HG02852 (cell line): ENCODE measurements at regions not wholly inside any gene's neighbourhood (a gene's known extent, or its start where the extent isn't known, plus 50 kb on each side); places are given as distances from the start of the nearest gene placed in this dataset.

Source experiments
- ATAC-seq: cut with Tn5 transposase; IDR thresholded peaks from one replicate; pipeline ENCODE4 v1.9.1; 2021; ENCODE audit warnings: mild to moderate bottlenecking, moderate library complexity; ENCODE audit not compliant: unreplicated experiment

DNA sequence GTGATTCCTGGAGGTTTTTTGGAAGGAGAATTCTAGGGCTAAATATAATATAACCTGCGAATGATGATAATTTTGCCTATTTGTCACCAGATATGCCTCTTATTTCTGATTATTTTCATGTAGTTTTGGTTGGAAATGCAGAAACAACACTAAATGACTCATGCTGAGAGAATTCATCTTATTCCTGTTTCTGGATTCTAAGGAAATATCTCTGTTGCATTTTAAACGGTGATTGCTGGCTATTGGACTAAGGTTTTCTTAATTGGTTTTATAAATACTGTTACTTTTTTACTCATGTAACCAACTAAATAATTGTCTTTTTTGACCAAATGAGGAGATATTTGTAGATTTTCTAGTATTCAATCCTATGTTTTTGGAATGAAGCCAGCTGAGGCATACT lies 204.9 kb upstream of the NPSR1 start:
- ATAC-seq: no peak

DNA sequence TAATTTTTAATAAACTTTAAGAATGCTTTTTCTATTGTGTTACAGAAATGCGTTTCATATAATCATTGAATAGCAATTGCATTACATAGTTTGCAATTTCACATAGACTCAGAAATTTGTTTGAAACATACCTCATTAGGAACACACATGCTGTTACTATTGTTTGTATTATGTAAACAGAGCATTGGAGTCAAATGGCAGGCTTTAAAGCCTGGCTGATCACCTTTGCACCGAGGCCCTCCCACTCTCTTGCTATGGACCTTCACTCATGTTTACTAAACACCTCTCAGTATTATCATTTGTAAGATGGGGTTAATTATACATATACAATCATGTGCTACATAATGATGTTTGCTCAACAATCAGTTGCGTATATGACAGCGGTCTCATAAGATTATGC lies 203.6 kb upstream of the NPSR1 start:
- ATAC-seq: no peak

DNA sequence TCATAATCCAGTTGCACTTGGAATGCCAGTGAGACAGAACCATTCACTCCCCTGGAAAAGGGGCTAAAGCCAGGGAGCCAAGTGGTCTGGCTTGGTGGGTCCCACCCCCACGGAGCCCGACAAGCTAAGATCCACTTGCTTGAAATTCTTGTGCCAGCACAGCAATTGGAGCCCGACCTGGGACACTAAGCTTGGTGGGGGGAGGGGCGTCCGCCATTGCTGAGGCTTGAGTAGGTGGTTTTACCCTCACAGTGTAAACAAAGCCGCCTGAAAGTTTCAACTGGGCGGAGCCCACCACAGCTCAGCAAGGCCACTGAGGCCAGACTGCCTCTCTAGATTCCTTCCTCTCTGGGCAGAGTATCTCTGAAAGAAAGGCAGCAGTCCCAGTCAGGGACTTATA lies 200.7 kb upstream of the NPSR1 start:
- ATAC-seq: no peak

DNA sequence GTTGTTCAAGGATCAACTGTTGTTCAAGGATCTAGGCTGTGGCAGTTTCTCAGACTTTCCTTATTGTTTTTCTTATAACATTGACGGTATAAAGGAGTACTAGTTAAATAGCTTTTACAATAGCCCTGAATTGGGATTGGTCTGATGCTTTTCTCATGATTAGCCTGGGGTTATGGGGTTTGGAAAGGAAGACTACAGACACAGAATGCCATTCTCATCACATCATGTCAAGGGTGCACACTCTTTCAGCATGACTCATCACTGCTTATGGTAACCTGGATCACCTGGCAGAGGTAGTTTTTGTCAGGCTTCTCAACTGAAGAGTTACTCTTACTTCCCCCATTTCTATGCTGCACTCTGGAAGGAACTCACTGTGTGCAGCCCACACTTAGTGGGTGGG lies 194.2 kb upstream of the NPSR1 start:
- no peak for ATAC-seq

DNA sequence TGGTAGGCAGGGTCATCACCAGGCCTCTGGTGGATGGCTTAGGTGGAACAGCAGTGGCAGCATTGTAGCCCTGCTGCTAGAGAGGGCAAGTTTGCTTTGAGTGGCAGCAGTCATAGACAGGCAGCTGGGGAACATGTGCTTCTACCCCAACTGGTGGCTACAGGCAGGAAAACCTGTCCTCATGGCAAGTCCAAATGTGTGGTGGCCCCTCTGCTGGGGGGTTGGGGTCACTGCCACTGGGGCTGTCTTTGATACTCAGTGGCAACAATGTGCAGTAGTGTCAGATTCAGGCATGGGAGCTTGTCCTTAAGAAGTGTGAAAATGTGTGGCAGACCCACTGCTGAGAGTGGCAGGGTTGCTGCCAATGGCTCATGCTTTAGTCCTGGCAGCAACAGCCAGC lies 186.2 kb upstream of the NPSR1 start:
- no peak for ATAC-seq

DNA sequence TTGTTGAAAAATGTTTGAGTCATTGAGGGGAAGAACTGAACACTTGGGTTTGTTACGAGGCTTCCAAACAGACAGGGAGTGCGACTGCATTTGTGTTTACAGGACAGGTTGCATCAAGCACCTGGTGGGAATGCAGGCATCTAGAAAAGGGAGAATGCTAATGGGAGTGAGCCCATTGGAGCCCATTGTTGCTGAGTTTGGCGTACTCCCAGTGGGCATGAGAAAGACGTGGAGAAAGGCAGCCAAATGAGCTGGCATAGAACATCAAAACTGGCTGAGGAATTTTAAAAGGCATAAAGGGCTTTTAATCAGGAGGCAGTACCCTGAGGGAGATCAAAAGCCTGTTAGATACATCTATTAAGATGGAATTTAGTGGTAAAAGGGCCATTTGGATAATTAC lies 171.6 kb upstream of the NPSR1 start:
- ATAC-seq: no peak

DNA sequence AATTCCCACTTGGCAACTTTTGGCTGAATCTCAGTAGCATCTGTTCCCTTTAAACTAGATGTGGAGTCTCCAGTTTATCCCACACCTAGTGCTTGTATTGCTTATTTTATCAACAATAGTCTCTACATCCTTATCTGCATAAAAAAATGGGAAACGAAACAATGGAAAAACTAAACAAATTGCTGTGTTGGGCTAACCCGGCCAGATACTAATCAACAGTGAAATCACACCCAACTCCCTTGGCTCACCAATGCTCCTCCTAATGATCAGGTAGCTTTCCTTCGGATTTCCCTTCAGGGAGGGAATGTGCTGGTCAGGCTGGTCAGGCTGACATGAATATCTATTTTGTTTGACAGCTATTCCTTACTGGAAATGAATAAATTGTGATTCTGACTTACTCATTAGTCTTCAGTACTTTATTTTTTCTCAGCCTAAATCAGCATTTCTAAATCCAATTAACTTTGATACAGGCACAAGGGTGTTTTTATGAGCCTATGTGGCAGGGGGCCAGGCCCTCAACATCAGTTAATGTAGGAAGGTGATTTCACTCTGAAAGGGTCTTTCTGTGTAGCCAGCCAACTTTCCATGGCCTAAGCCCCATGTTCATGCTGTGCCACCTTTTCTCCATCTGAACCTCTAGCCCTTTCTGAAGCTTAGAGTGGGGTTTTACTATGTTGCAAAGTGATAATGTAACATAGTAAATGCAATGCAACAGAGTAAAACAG lies 170.5 kb upstream of the NPSR1 start:
- ATAC-seq: no peak

DNA sequence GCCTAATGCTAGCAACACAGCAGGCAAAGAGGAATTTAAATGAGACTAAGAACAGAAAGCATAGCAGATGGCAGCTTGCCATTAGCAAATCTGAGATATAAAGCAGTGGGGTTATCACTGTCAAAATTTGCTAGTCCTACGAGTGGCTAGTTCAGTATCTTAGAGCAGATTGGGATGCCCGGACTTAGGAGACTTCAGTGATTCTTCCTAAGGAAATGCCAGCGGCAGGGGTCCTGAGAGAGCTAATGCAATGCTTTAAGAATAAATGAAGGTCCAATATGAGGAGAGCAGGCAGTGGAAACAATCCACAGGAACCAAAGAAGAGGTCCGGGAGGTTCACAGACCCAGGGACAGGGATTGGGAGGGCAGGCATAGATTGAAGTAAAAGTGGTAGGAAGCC lies 169.3 kb upstream of the NPSR1 start:
- no peak for ATAC-seq

DNA sequence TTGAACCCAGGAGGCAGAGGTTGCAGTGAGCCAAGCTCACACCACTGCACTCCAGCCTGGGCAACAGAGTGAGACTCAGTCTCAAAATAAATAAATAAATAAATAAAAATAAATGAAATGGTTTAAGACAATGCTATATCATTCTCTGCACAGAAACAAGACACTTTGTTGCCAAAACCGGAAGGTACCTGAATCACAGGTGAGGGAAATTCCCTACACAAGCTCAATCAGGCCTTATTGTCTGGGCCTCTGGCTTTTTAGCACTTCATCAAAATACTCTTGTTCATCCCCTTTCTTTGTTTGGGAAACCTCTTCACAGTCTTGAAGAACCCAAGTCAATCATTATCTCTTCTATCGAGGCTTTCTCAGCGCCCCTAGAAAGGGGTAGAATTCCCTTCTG lies 166.1 kb upstream of the NPSR1 start:
- ATAC-seq: no peak

DNA sequence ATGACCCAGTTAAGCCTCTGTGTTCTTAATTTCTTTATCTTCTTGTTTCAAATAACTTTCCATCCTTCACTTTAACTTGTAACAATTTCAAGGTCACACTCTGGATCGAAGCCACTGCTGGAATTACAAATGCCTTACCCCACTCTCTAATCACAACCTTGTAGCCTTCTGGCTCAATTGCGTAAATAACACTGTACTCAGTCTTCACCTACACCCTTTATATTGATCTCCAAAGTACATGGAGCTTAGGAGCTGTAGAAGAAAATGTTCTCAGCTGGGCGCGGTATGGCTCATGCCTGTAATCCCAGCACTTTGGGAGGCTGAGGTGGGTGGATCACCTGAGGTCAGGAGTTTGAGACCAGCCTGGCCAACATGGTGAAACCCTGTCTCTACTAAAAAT lies 164.3 kb upstream of the NPSR1 start:
- ATAC-seq: no peak

DNA sequence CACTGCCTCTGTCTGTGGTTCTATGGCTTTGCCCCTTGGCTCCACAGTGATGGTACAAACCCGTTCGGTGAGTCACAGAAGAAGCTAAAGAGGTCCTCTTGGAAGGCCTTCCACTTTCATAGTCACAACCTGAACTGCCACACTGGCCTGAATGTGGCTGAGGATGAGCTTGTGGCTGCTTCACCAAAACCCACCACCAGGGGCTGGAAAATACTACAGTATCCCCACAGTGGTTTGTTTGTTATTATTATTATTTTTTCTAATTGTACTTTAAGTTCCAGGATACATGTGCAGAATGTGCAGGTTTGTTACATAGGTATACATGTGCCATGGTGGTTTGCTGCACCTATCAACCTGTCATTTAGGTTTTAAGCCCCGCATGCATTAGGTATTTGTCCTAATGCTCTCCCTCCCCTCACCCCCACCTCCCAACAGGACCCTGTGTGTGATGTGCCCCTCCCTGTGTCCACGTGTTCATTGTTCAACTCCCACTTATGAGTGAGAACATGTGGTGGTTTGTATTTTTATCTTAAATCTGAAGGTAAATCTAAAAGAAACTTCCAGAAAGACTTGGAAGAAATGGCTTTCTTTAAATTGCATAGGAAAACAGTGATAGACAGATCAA lies 160.8 kb upstream of the NPSR1 start:
- no peak for ATAC-seq

DNA sequence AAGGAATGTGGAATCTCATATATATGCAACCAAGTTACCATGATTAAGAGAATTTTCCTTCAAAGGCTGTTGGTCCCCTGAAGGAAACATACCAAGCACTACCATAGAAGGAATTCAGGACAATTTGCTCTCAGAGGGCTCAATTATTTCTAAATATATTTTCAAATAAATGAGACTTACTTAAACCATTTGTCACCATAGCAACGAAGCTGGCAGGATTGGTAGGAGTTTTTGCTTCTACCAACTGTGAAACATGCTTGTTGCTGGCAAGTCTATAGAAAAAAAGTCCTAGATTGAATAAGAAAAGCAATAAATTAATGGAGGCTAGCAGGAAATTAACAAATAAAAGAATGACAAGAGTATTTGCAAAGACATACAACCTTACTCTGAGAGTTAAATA lies 156.9 kb upstream of the NPSR1 start:
- ATAC-seq: no peak

DNA sequence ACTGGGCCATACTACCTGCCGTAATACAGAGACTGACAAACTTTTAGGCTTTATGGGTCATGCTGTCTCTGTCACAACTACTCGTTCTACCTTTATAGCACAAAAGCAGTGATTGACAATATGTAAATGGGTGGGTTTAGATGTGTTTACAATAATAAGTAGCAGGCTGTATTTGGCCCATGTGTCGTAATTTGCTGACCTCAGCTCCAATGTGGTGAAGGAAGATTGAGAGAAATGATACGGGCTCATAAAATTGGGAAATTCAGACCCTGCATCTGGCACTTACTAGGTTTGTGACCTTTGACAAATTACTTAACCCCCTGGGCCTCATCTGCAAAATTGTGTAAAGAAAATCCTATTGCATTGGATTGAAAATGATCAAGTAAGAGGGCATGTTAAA lies 150.8 kb upstream of the NPSR1 start:
- ATAC-seq: no peak

DNA sequence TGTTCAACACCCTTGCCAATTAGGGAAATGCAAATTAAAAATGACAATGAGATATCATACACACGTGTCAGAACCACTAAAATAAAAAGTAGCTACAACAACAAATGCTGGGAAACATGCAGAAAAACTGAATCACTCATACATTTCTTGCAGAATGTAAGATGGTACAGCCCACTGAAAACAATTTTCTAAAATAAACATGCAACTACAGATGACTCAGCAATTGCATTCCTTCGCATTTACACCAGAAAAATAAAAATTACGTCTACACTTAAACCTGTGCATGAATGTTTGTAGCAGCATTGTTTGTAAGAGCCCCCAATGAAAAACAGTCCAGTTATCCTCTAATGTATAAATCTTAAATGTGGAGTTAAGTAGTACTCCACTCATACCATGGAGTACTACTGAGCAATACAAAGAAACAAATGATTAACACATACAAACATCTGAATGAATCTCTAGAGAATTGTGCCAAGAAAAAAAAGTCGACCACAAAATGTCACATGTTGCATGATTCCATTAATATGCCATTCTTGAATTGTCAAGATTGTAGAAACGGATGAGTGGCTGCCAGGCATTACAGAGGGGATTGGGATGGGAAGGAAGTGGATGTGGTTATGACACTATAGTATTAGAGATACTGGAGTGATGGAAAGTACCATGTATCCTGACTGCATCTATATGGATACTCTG lies 134.6 kb upstream of the NPSR1 start:
- no peak for ATAC-seq

DNA sequence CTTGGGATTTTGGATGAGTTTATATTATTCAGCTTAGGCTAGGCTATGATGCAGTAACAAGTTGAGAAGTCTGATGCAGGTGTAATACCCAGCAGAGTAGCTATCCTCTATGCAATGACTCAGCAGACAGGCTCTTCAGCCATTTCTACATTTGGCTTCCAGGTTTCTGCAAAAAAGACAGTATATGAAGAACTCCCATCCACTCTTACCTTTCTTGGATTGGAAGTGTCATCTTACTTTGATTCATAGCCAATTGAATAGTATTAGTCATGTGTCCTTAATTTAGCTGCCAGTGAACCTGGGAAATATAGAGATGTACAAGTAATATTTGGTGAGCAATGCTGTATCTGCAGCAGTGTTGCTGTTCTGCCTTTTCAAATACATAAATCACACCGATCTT lies 127.8 kb upstream of the NPSR1 start:
- ATAC-seq: no peak

DNA sequence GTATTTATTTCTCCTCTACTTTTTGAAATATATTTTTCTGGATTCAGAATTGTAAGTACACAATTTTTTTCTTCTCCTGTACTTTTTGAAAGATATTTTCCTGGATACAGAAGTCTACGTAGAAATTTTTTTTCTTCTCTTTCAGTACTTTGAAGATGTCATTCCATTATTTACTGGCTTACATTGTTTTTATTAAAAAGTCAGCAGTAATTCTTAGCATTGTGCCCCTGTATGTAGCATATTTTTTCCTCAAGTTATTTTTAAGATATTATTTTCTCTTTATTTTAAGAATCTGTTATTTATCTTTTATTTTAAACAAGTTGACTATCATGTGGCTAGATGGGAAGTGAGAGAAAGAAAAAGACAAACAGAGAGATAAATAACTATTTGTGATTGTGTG lies 119.0 kb upstream of the NPSR1 start:
- no peak for ATAC-seq

DNA sequence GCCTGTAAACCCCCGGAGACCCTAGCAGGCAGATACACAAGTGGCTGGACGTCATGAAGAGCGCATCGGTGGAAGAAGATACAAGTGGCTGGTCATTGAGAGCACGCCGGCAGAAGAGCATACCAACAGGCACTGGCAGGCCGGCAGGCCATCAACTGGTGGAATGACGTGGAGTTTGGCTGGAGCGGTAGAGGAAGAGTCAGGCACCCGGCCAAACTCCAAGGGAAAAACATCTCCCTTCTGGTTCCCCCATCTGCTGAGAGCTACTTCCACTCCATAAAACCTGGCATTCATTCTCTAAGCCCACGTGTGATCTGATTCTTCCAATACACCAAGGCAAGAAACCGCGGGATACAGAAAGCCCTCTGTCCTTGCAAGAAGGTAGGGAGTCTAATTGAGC lies 113.4 kb upstream of the NPSR1 start:
- ATAC-seq: no peak

DNA sequence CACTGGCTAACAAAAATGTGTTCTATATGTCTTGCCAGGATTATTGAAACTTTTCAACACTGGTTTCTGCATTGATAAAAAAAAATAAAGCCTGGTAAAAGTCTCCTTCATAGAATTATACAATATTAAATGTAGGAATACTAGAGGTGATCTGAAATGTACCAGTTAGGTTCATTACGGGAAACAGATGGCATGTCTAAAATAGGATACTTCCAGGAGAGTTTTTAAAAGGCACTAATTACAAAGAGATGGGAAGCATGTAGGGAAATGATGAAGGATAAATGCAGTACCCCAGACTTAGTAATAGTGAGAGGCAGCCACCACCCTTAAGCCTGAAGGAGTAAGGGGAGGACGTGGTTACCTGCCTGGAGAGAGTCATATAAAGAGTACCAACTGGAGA lies 107.0 kb upstream of the NPSR1 start:
- no peak for ATAC-seq

DNA sequence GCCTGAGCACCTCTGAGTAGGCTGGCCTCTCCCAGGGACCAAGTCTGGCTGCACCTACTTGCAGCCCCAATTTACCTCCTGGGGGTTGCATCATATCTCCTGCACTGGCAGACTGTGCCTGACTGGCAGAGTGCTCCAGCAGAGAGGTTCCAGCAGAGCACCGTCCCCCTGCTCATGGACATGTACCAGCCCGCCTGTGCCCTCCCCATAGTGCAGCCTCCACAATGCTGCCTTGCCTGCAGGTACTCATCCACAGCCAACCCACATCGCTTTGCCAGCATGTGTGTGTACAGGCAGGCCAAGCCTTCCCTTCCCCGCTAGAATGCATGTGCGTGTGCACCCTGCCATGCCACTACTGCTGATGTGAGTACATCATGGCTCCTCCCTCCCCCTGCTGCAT lies 105.5 kb upstream of the NPSR1 start:
- no peak for ATAC-seq

DNA sequence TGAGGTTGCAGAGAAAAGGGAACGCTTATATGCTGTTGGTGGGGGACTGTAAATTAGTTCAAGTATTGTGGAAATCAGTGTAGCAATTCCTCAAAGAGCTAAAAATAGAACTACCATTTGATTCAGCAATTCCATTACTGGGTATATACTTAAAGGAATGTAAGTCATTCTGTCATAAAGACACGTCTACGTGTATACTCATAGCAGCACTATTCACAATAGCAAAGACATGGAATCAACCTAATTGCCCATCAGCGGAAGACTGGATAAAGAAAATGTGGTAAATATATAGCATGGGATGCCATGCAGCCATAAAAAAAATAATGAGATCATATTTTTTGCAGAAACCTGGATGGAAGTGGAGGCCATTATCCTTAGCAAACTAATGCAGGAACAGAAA lies 100.0 kb upstream of the NPSR1 start:
- no peak for ATAC-seq

DNA sequence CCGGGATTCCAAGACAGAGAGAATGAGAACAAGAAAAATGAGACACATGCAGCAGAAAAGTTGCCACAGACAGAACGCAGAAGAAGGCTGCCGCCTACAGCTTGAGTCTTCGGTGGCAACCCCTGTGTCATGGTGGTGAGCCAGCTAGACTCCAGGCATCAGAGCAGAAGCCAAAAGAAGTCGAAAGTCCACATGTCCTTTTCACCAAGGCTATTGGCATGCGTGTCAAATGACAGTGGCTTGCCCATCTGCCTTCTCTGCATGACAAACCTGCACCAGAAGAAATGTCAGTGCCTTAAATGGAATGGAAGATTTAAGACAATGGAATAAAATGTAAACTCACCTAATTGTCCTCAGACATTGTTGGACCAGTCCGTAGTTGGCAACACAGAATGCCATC lies 93.9 kb upstream of the NPSR1 start:
- no peak for ATAC-seq

DNA sequence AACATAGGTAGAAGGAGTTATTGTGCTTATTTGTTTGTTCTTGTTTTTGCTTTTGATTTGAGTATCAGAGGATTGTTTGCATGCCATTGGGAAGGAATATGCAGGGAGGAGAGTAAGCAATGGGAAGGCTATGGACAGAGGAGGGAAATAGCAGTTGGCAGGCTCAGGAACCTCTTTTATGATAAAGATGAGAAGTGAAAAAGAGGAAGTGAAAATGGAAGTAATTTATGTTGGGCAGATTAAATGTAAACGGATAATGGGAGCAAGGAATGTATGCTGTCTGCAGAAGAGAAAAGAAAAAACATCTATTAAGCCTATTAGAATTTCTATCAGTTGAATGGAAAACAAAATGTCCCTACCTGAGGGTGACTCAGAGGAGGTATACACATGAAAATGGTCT lies 90.1 kb upstream of the NPSR1 start:
- ATAC-seq: no peak
